ENCODE measurements at regions not wholly inside any gene's neighbourhood (a gene's known extent, or its start where the extent isn't known, plus 50 kb on each side); places are given as distances from the start of the nearest gene placed in this dataset.
"Not testable (repeated sequence)": the region's sequence is repeated elsewhere in the genome, so short reads cannot be mapped to it uniquely, and the experiment has no call there.

GRCh38 chr12:71300772-71301675, 138.6 kb upstream of the LGR5 start:
- intact Hi-C loops (cut with micrococcal nuclease) = no loop called here

GRCh38 chr12:71299541-71300376, 139.8 kb upstream of the LGR5 start:
- intact Hi-C loops (cut with micrococcal nuclease) = no loop called here

GRCh38 chr12:71297930-71298329, 140.1 kb upstream of the TSPAN8 start:
- intact Hi-C loops (cut with micrococcal nuclease) = no loop called here

- intact Hi-C loops (cut with micrococcal nuclease) = no loop called here
Measured at GRCh38 chr12:71295953-71296352, 138.2 kb upstream of the TSPAN8 start.

- intact Hi-C loops (cut with micrococcal nuclease) = no loop called here
Measured at GRCh38 chr12:71291746-71292145, 133.9 kb upstream of the TSPAN8 start.

GRCh38 chr12:71283883-71284282, 126.1 kb upstream of the TSPAN8 start:
- intact Hi-C loops (cut with micrococcal nuclease) = no loop called here

- intact Hi-C loops (cut with micrococcal nuclease) = no loop called here
Measured at GRCh38 chr12:71282925-71283324, 125.1 kb upstream of the TSPAN8 start.

GRCh38 chr12:71282020-71282419, 124.2 kb upstream of the TSPAN8 start:
- intact Hi-C loops (cut with micrococcal nuclease) = no loop called here

GRCh38 chr12:71281425-71281824, 123.6 kb upstream of the TSPAN8 start:
- intact Hi-C loops (cut with micrococcal nuclease) = no loop called here

GRCh38 chr12:71277866-71278265, 120.1 kb upstream of the TSPAN8 start:
- intact Hi-C loops (cut with micrococcal nuclease) = no loop called here

- intact Hi-C loops (cut with micrococcal nuclease) = no loop called here
Measured at GRCh38 chr12:71276541-71276940, 118.7 kb upstream of the TSPAN8 start.

GRCh38 chr12:71270794-71271193, 113.0 kb upstream of the TSPAN8 start:
- intact Hi-C loops (cut with micrococcal nuclease) = not testable (repeated sequence)

- intact Hi-C loops (cut with micrococcal nuclease) = no loop called here
Measured at GRCh38 chr12:71270057-71270456, 112.3 kb upstream of the TSPAN8 start.

GRCh38 chr12:71269281-71269598, 111.4 kb upstream of the TSPAN8 start:
- intact Hi-C loops (cut with micrococcal nuclease) = no loop called here

GRCh38 chr12:71268598-71269280, 110.9 kb upstream of the TSPAN8 start:
- intact Hi-C loops (cut with micrococcal nuclease) = no loop called here

- intact Hi-C loops (cut with micrococcal nuclease) = no loop called here
Measured at GRCh38 chr12:71266606-71267005, 108.8 kb upstream of the TSPAN8 start.

- intact Hi-C loops (cut with micrococcal nuclease) = not testable (repeated sequence)
Measured at GRCh38 chr12:71265731-71266130, 107.9 kb upstream of the TSPAN8 start.

GRCh38 chr12:71262466-71262865, 104.7 kb upstream of the TSPAN8 start:
- intact Hi-C loops (cut with micrococcal nuclease) = no loop called here

GRCh38 chr12:71252473-71252872, 94.7 kb upstream of the TSPAN8 start:
- intact Hi-C loops (cut with micrococcal nuclease) = no loop called here

GRCh38 chr12:71250166-71250565, 92.4 kb upstream of the TSPAN8 start:
- intact Hi-C loops (cut with micrococcal nuclease) = no loop called here

- intact Hi-C loops (cut with micrococcal nuclease) = no loop called here
Measured at GRCh38 chr12:71243370-71243769, 85.6 kb upstream of the TSPAN8 start.

GRCh38 chr12:71242511-71242910, 84.7 kb upstream of the TSPAN8 start:
- intact Hi-C loops (cut with micrococcal nuclease) = no loop called here
